GM12872 (cell line): ENCODE measurements at regions not wholly inside any gene's neighbourhood (a gene's known extent, or its start where the extent isn't known, plus 50 kb on each side); places are given as distances from the start of the nearest gene placed in this dataset.

Experiments used
- TF ChIP-seq, protein P1 (sequence below): IDR thresholded peaks from 3 replicates; pipeline ENCODE4 v1.5.1; 2011; ENCODE audit warnings: low read depth, mild to moderate bottlenecking, low read length, moderate library complexity; ENCODE audit not compliant: insufficient read depth

GRCh38 chr4:123496421-123496820 lies 99.8 kb downstream of the SPRY1 start:
- TF ChIP-seq, protein P1, sequence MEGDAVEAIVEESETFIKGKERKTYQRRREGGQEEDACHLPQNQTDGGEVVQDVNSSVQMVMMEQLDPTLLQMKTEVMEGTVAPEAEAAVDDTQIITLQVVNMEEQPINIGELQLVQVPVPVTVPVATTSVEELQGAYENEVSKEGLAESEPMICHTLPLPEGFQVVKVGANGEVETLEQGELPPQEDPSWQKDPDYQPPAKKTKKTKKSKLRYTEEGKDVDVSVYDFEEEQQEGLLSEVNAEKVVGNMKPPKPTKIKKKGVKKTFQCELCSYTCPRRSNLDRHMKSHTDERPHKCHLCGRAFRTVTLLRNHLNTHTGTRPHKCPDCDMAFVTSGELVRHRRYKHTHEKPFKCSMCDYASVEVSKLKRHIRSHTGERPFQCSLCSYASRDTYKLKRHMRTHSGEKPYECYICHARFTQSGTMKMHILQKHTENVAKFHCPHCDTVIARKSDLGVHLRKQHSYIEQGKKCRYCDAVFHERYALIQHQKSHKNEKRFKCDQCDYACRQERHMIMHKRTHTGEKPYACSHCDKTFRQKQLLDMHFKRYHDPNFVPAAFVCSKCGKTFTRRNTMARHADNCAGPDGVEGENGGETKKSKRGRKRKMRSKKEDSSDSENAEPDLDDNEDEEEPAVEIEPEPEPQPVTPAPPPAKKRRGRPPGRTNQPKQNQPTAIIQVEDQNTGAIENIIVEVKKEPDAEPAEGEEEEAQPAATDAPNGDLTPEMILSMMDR = no peak

DNA sequence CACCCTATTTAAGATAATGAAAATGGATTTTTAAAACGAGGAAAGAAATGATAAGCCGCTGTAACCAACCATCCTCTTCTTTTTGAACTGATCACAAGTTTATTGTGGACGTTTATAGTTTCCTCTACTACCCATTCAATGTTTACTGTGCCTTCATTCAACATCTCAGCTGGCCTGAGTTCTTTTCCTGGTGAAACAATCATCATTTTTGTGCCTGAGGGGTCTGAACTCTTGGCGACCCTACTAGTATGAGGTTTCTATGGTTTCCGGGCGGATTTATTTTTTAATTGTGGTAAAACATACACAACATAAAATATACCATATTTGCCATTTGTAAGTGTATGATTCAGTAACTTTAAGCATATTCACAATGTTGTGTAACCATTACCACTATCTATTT lies 100.7 kb downstream of the SPRY1 start:
- TF ChIP-seq, protein P1 = no peak

- TF ChIP-seq, protein P1 = no peak
Observed at GRCh38 chr4:123501733-123502132, 105.1 kb downstream of the SPRY1 start.

- TF ChIP-seq, protein P1 = no peak
Observed at GRCh38 chr4:123503698-123504363, 107.2 kb downstream of the SPRY1 start.

DNA sequence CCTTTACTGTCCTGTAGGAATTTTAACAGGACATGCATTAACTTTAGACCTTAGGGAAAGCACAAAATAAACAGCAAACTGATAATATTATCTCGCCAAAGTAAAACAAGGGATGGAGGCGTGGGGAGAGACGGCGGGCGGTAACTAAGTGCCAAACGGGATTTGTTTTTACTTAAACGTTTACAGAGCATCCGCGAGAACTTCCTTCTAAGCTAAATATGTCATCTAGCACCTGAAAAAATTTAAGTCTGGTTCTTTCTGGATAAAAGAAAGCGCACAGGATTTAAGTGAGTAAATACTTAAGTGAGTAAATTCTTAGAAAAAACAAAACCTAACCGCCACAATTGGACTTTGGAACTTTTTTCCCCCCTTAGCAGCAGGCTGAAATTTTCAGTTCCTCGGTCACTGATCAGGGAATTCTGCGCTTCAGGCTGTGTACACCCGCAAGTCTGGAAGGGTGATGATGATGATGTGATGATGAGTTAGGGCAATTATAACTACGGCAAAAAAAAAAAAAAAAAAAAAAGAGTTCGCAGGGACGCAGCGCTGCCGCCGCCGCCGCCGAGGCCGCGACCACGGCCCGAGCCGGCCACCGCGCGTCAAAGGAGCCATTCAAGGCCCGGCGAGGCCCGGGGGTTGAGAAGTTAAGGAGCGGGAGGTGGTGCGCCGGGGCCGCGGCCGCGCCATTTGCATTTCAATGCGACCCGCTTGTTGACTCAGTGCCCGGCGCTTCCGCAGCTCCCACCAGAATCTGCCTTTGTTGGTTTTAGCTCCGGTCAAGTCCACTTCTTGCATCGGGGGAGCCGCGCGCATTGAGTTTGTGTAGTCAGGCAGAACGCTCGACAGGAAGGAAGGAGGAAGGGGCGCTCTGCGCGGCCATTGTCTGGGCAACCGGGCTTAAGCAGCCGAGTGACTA lies 108.8 kb downstream of the SPRY1 start:
- TF ChIP-seq, protein P1 = no peak

- TF ChIP-seq, protein P1 = no peak
Observed at GRCh38 chr4:123506011-123506695, 109.6 kb downstream of the SPRY1 start.

- TF ChIP-seq, protein P1 = no peak
Observed at GRCh38 chr4:123507376-123507775, 110.8 kb downstream of the SPRY1 start.
